ENCODE measurements at regions not wholly inside any gene's neighbourhood (a gene's known extent, or its start where the extent isn't known, plus 50 kb on each side); places are given as distances from the start of the nearest gene placed in this dataset.

DNA sequence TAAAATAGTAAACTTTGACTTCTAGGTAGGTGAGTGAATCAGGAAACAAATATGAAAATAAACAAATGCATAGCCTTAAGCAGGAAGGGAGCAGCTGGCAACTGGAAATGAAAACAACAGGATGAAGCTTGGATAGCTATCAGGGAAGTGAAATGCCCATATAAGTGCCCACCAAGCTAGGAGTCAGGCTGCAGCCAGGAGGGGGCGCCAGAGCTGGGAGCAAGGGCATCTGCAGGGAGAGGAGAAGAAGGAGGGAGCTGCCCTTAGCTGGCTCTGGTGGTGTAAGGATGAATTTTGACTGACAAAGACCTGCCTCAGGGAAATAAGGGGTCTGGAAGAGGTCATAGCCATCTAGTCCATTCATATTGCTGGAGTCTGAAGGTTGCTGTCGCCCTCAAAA lies 298.3 kb downstream of the TDRD15 start:
- Mint-ChIP-seq H3K36me3 (ENCODE audit: low read depth) (no peaks in the 10 kb centered on the region), H3K9me3 (peaks cover 4% of the 10 kb centered on the region), H3K4me1 (ENCODE audit: low read depth) (no peaks in the 10 kb centered on the region), H3K27ac (no peak overlapping the region), H3K27me3 (no peaks in the 10 kb centered on the region), H3K4me3 (no peak overlapping the region)
- no peak for DNase-seq

- no peaks in the 10 kb centered on the region for H3K4me1 Mint-ChIP-seq (ENCODE audit: low read depth)
- H3K9me3 Mint-ChIP-seq, result peaks cover 4% of the 10 kb centered on the region
- H3K36me3 Mint-ChIP-seq (ENCODE audit: low read depth), result no peaks in the 10 kb centered on the region
- no peak overlapping the region for H3K27ac Mint-ChIP-seq
- no peaks in the 10 kb centered on the region for H3K27me3 Mint-ChIP-seq
- no peak overlapping the region for H3K4me3 Mint-ChIP-seq
- DNase-seq, result no peak
Measured at GRCh38 chr2:21422724-21423522, 299.2 kb downstream of the TDRD15 start.

GRCh38 chr2:21423854-21424253 lies 300.1 kb downstream of the TDRD15 start:
- no peak overlapping the region for H3K4me3 Mint-ChIP-seq
- no peaks in the 10 kb centered on the region for H3K27me3 Mint-ChIP-seq
- H3K27ac Mint-ChIP-seq, result no peak overlapping the region
- no peaks in the 10 kb centered on the region for H3K36me3 Mint-ChIP-seq (ENCODE audit: low read depth)
- peaks cover 4% of the 10 kb centered on the region for H3K9me3 Mint-ChIP-seq
- H3K4me1 Mint-ChIP-seq (ENCODE audit: low read depth), result no peaks in the 10 kb centered on the region
- no peak for DNase-seq

- H3K27me3 Mint-ChIP-seq, result no peaks in the 10 kb centered on the region
- DNase-seq, result no peak
- no peak overlapping the region for H3K27ac Mint-ChIP-seq
- H3K36me3 Mint-ChIP-seq (ENCODE audit: low read depth), result no peaks in the 10 kb centered on the region
- no peaks in the 10 kb centered on the region for H3K4me1 Mint-ChIP-seq (ENCODE audit: low read depth)
- H3K4me3 Mint-ChIP-seq, result no peak overlapping the region
- peaks cover 4% of the 10 kb centered on the region for H3K9me3 Mint-ChIP-seq
Measured at GRCh38 chr2:21424375-21424774, 300.6 kb downstream of the TDRD15 start.

DNA sequence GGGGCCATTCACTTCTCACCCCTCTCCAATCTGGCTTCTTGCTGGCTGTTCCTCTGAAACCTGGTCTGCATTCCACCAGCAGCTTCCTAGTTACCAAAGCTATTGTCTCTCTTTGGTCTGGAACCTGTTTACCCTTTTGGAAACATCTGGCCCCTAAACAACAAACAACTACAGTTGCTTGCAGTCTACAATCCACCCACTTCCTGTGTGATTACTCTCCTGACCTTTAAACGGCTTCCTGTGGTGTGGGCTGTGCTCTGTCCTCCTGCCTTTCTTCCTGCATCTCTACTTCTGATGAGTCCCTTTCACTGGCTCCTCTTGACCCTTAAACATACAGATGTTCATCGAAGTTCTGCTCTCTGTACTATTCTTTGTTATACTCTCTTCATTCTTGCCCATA lies 303.8 kb downstream of the TDRD15 start:
- Mint-ChIP-seq H3K4me1 (ENCODE audit: low read depth) (no peaks in the 10 kb centered on the region), H3K27me3 (no peaks in the 10 kb centered on the region), H3K9me3 (peaks cover 5% of the 10 kb centered on the region), H3K4me3 (no peak overlapping the region), H3K27ac (no peak overlapping the region), H3K36me3 (ENCODE audit: low read depth) (no peaks in the 10 kb centered on the region)
- no peak for DNase-seq

GRCh38 chr2:21428754-21429153 lies 305.0 kb downstream of the TDRD15 start:
- Mint-ChIP-seq H3K4me3 (no peak overlapping the region), H3K4me1 (ENCODE audit: low read depth) (no peaks in the 10 kb centered on the region), H3K9me3 (peaks cover 9% of the 10 kb centered on the region), H3K27ac (no peak overlapping the region), H3K27me3 (no peaks in the 10 kb centered on the region), H3K36me3 (ENCODE audit: low read depth) (no peaks in the 10 kb centered on the region)
- DNase-seq, result no peak

DNA sequence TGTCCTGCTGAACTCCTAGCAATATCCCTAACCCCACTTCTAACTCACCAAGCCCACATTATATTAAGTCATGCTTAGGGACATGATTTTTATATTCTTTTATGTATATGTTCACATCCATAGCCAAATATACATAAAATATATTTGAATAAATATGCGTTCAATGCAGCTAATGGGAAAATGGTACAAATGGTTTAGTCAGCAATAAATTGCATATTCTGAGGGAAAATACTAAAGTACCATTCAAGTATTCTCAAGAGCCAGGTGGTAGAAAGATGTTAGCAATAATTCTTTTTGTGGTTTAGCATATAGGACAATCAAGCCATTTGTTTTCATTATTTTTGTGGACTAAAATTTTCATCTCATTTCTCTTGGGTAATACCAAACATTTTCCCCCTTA lies 306.0 kb downstream of the TDRD15 start:
- Mint-ChIP-seq H3K27ac (no peak overlapping the region), H3K27me3 (no peaks in the 10 kb centered on the region), H3K4me1 (ENCODE audit: low read depth) (no peaks in the 10 kb centered on the region), H3K36me3 (ENCODE audit: low read depth) (no peaks in the 10 kb centered on the region), H3K9me3 (peaks cover 13% of the 10 kb centered on the region), H3K4me3 (no peak overlapping the region)
- DNase-seq, result no peak

DNA sequence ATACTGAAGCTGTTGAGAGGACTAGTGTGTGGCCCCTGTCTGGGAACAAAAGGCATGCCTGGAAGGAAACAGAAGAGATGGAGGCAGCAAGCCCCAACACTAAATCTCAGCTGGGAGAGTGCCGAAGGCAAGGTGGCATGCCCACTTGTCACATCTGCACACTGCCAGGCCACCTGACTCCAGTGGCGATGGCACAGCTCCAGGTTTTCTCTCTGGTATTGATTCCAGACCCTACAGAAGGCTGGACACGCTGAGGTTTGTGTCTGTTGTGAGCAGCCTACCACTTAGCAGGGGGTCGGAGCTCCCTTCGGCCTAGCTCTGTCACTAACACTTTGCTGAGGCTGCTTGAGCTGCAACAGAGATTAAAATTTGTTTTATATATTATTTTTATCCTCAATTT lies 307.3 kb downstream of the TDRD15 start:
- H3K36me3 Mint-ChIP-seq (ENCODE audit: low read depth), result no peaks in the 10 kb centered on the region
- no peaks in the 10 kb centered on the region for H3K4me1 Mint-ChIP-seq (ENCODE audit: low read depth)
- no peaks in the 10 kb centered on the region for H3K27me3 Mint-ChIP-seq
- H3K9me3 Mint-ChIP-seq, result peaks cover 13% of the 10 kb centered on the region
- no peak for DNase-seq
- no peak overlapping the region for H3K27ac Mint-ChIP-seq
- no peak overlapping the region for H3K4me3 Mint-ChIP-seq

DNA sequence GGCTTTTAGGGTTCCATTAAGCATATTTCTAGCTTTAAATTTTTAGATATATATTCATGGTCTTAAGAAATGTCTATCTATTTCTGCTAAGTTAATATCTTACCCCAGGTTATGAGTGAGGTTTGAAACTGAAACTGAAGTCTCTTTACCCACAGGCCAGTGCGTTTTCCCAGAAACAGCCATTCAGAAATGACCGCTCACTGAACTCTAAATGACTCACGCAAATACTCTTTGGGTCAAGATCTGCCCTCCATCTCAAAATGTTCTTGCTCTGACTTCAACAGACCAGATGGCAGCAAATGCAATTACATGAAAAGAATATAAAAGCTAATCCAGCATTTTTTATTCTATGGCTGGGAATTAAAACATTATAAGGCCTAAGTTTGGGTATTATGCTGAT lies 315.2 kb downstream of the TDRD15 start:
- peaks cover 10% of the 10 kb centered on the region for H3K9me3 Mint-ChIP-seq
- no peaks in the 10 kb centered on the region for H3K36me3 Mint-ChIP-seq (ENCODE audit: low read depth)
- DNase-seq, result no peak
- H3K4me3 Mint-ChIP-seq, result no peak overlapping the region
- H3K27me3 Mint-ChIP-seq, result no peaks in the 10 kb centered on the region
- H3K27ac Mint-ChIP-seq, result no peak overlapping the region
- no peaks in the 10 kb centered on the region for H3K4me1 Mint-ChIP-seq (ENCODE audit: low read depth)

DNA sequence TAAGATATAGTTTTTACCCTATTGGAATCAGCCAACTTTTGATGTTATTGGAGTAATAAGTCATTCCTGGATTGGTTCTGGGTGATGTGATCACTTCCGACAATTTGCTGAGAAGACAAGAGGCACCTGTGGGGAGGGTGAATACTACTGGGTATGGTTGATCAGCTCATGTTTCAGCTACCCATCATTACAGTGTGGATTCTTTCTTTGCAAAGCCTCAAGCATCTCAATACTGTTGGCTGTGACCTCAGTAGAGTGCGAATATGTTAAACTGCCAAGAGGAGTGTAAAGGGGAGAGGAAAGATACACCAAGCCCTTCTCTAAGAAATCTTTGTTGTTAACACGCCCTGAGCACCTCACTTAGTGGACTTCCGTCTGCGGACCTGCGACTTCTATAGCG lies 317.7 kb downstream of the TDRD15 start:
- Mint-ChIP-seq H3K36me3 (ENCODE audit: low read depth) (no peaks in the 10 kb centered on the region), H3K9me3 (peaks cover 9% of the 10 kb centered on the region), H3K27ac (no peak overlapping the region), H3K4me3 (no peak overlapping the region), H3K4me1 (ENCODE audit: low read depth) (no peaks in the 10 kb centered on the region), H3K27me3 (no peaks in the 10 kb centered on the region)
- DNase-seq, result no peak

DNA sequence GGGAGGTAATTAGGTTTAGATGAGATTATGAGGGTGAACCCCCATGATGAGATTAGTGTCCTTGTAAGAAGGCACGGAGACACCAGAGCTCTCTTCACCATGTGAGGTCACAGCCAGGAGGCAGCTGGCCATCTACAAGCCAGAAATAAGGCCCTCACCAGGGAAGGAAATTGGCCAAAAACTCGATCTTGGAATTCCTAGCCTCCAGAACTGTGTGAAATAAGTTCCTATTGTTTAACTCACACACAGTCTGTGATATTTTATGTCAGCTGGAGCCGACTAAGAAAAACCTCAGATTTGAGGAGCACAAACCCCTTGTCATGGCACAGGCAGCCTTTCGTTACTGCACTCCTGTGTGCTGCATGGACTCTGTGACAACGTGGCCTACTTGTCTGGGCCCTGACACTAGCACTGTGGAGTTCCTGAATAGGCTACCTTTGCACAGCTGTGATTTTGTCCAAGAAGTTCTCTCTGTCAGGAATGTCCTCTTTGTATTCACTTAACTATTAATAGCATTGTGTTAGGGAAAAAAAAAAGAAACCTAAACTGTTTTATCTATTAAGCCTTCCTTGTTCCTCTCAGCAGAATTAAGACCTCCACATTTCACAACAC lies 319.8 kb downstream of the TDRD15 start:
- Mint-ChIP-seq H3K9me3 (peaks cover 13% of the 10 kb centered on the region), H3K27me3 (no peaks in the 10 kb centered on the region)
- DNase-seq, result no peak

GRCh38 chr2:21449881-21450280 lies 326.1 kb downstream of the TDRD15 start:
- no peaks in the 10 kb centered on the region for H3K27me3 Mint-ChIP-seq
- H3K4me3 Mint-ChIP-seq, result no peak overlapping the region
- peaks cover 4% of the 10 kb centered on the region for H3K9me3 Mint-ChIP-seq
- no peak for DNase-seq
- no peaks in the 10 kb centered on the region for H3K4me1 Mint-ChIP-seq (ENCODE audit: low read depth)
- no peak overlapping the region for H3K27ac Mint-ChIP-seq
- no peaks in the 10 kb centered on the region for H3K36me3 Mint-ChIP-seq (ENCODE audit: low read depth)

More for the DNA sequence above, 319.8 kb downstream of the TDRD15 start:
- Mint-ChIP-seq H3K27ac (no peak overlapping the region), H3K36me3 (ENCODE audit: low read depth) (no peaks in the 10 kb centered on the region), H3K4me1 (ENCODE audit: low read depth) (no peaks in the 10 kb centered on the region), H3K4me3 (no peak overlapping the region)

GRCh38 chr2:21451403-21451802 lies 327.6 kb downstream of the TDRD15 start:
- DNase-seq, result no peak
- H3K4me3 Mint-ChIP-seq, result no peak overlapping the region
- H3K36me3 Mint-ChIP-seq (ENCODE audit: low read depth), result no peaks in the 10 kb centered on the region

DNA sequence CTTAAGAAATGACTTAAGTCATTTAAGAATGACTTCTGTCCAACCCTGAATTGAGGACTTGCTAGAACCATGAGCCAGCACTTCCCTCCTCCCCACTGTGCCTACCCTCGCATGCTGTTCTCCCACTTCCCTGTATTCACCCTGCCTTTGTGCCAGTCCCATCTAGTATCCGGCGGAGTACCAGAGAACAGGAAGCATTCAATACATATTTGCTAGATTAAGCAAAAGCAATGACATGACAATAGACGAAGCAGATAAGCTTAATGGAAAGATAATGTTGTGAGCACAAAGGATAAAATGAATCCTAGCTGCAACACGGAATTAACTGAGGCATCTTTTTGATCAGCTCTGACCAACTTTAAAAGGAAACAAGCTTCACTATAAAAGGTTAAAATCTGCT lies 328.5 kb downstream of the TDRD15 start:
- Mint-ChIP-seq H3K9me3 (peaks cover 6% of the 10 kb centered on the region), H3K27me3 (no peaks in the 10 kb centered on the region), H3K4me1 (ENCODE audit: low read depth) (no peaks in the 10 kb centered on the region), H3K36me3 (ENCODE audit: low read depth) (no peaks in the 10 kb centered on the region), H3K4me3 (no peak overlapping the region), H3K27ac (no peak overlapping the region)
- DNase-seq, result no peak

More at GRCh38 chr2:21451403-21451802, 327.6 kb downstream of the TDRD15 start:
- no peak overlapping the region for H3K27ac Mint-ChIP-seq
- H3K4me1 Mint-ChIP-seq (ENCODE audit: low read depth), result no peaks in the 10 kb centered on the region
- H3K9me3 Mint-ChIP-seq, result peaks cover 4% of the 10 kb centered on the region
- H3K27me3 Mint-ChIP-seq, result no peaks in the 10 kb centered on the region

DNA sequence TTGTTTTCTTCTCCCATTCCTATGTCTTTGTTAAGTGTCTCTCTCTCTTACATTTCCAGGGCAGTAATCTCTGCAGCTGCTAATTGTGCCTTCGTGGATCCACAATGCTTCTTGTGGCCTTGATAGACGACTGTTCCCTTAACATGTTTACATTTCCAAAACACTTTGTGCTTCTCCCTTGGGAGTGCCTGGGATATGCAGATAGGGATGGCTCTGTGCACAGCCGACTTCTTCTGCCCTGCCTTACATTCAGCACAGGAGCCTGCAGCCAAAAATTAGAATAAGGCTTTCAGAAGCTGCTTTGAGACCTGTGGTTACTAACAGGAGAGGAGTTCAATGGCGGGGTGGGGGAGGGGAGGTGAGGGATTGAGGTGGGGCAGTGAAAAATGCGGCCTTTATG lies 328.9 kb downstream of the TDRD15 start:
- no peaks in the 10 kb centered on the region for H3K36me3 Mint-ChIP-seq (ENCODE audit: low read depth)
- H3K4me3 Mint-ChIP-seq, result no peak overlapping the region
- H3K27ac Mint-ChIP-seq, result no peak overlapping the region
- H3K27me3 Mint-ChIP-seq, result no peaks in the 10 kb centered on the region
- no peak for DNase-seq
- H3K9me3 Mint-ChIP-seq, result peaks cover 6% of the 10 kb centered on the region
- no peaks in the 10 kb centered on the region for H3K4me1 Mint-ChIP-seq (ENCODE audit: low read depth)

All from activated T-cell treated with anti-CD3 and anti-CD28 coated beads, Interleukin-2, amount 50 U/mL, for 24 hours (primary cell).